ENCODE measurements at regions not wholly inside any gene's neighbourhood (a gene's known extent, or its start where the extent isn't known, plus 50 kb on each side); places are given as distances from the start of the nearest gene placed in this dataset.

- FAIRE-seq (no peak), DNase-seq (ENCODE audit: insufficient read length, low spot score) (no peak)
- TF ChIP-seq PAX5 (IDR thresholded peaks at IDR 0.05; ENCODE audit: insufficient read depth, low read length, severe bottlenecking) (no peak), TAF1 (IDR thresholded peaks at IDR 0.05; ENCODE audit: low read depth, low read length) (no peak), POLR2AphosphoS5 (IDR thresholded peaks at IDR 0.05; ENCODE audit: low read depth, low read length) (no peak), POLR2A (IDR thresholded peaks at IDR 0.05; ENCODE audit: low read depth, low read length) (no peak), SPI1 (IDR thresholded peaks at IDR 0.05; ENCODE audit: low read depth, low read length) (no peak), POU2F2 (IDR thresholded peaks at IDR 0.05; ENCODE audit: low read depth, low read length) (no peak)
Observed at GRCh38 chr17:70314506-70314905, 145.2 kb downstream of the KCNJ2 start.

- no peak for FAIRE-seq
- no peak for TF ChIP-seq POLR2AphosphoS5 (IDR thresholded peaks at IDR 0.05; ENCODE audit: low read depth, low read length)
- TF ChIP-seq SPI1 (IDR thresholded peaks at IDR 0.05; ENCODE audit: low read depth, low read length), result no peak
- no peak for TF ChIP-seq POU2F2 (IDR thresholded peaks at IDR 0.05; ENCODE audit: low read depth, low read length)
- TF ChIP-seq TAF1 (IDR thresholded peaks at IDR 0.05; ENCODE audit: low read depth, low read length), result no peak
- TF ChIP-seq POLR2A (IDR thresholded peaks at IDR 0.05; ENCODE audit: low read depth, low read length), result no peak
- no peak for TF ChIP-seq PAX5 (IDR thresholded peaks at IDR 0.05; ENCODE audit: insufficient read depth, low read length, severe bottlenecking)
- no peak for DNase-seq (ENCODE audit: insufficient read length, low spot score)
Observed at GRCh38 chr17:70317421-70317820, 148.1 kb downstream of the KCNJ2 start.

- no peak for FAIRE-seq
- no peak for DNase-seq (ENCODE audit: insufficient read length, low spot score)
- TF ChIP-seq TAF1 (IDR thresholded peaks at IDR 0.05; ENCODE audit: low read depth, low read length) (no peak), POU2F2 (IDR thresholded peaks at IDR 0.05; ENCODE audit: low read depth, low read length) (no peak), SPI1 (IDR thresholded peaks at IDR 0.05; ENCODE audit: low read depth, low read length) (no peak), POLR2AphosphoS5 (IDR thresholded peaks at IDR 0.05; ENCODE audit: low read depth, low read length) (no peak), PAX5 (IDR thresholded peaks at IDR 0.05; ENCODE audit: insufficient read depth, low read length, severe bottlenecking) (no peak), POLR2A (IDR thresholded peaks at IDR 0.05; ENCODE audit: low read depth, low read length) (no peak)
Observed at GRCh38 chr17:70318051-70318450, 148.7 kb downstream of the KCNJ2 start.

GRCh38 chr17:70319516-70319915 lies 150.2 kb downstream of the KCNJ2 start:
- FAIRE-seq, result no peak
- DNase-seq (ENCODE audit: insufficient read length, low spot score), result no peak
- TF ChIP-seq POLR2AphosphoS5 (IDR thresholded peaks at IDR 0.05; ENCODE audit: low read depth, low read length), result no peak
- no peak for TF ChIP-seq SPI1 (IDR thresholded peaks at IDR 0.05; ENCODE audit: low read depth, low read length)
- TF ChIP-seq POLR2A (IDR thresholded peaks at IDR 0.05; ENCODE audit: low read depth, low read length), result no peak
- TF ChIP-seq TAF1 (IDR thresholded peaks at IDR 0.05; ENCODE audit: low read depth, low read length), result no peak
- no peak for TF ChIP-seq PAX5 (IDR thresholded peaks at IDR 0.05; ENCODE audit: insufficient read depth, low read length, severe bottlenecking)
- no peak for TF ChIP-seq POU2F2 (IDR thresholded peaks at IDR 0.05; ENCODE audit: low read depth, low read length)

- DNase-seq (ENCODE audit: insufficient read length, low spot score), result no peak
- TF ChIP-seq POLR2A (IDR thresholded peaks at IDR 0.05; ENCODE audit: low read depth, low read length) (no peak), TAF1 (IDR thresholded peaks at IDR 0.05; ENCODE audit: low read depth, low read length) (no peak), PAX5 (IDR thresholded peaks at IDR 0.05; ENCODE audit: insufficient read depth, low read length, severe bottlenecking) (no peak), POU2F2 (IDR thresholded peaks at IDR 0.05; ENCODE audit: low read depth, low read length) (no peak), POLR2AphosphoS5 (IDR thresholded peaks at IDR 0.05; ENCODE audit: low read depth, low read length) (no peak), SPI1 (IDR thresholded peaks at IDR 0.05; ENCODE audit: low read depth, low read length) (no peak)
- no peak for FAIRE-seq
Observed at GRCh38 chr17:70320673-70321345, 151.5 kb downstream of the KCNJ2 start.

GRCh38 chr17:70321352-70321751 lies 152.0 kb downstream of the KCNJ2 start:
- FAIRE-seq, result no peak
- no peak for TF ChIP-seq POLR2AphosphoS5 (IDR thresholded peaks at IDR 0.05; ENCODE audit: low read depth, low read length)

GRCh38 chr17:70323269-70323668 lies 153.9 kb downstream of the KCNJ2 start:
- DNase-seq (ENCODE audit: insufficient read length, low spot score), result no peak
- no peak for FAIRE-seq
- no peak for TF ChIP-seq POLR2A (IDR thresholded peaks at IDR 0.05; ENCODE audit: low read depth, low read length)
- no peak for TF ChIP-seq SPI1 (IDR thresholded peaks at IDR 0.05; ENCODE audit: low read depth, low read length)
- no peak for TF ChIP-seq POU2F2 (IDR thresholded peaks at IDR 0.05; ENCODE audit: low read depth, low read length)
- TF ChIP-seq PAX5 (IDR thresholded peaks at IDR 0.05; ENCODE audit: insufficient read depth, low read length, severe bottlenecking), result no peak
- TF ChIP-seq POLR2AphosphoS5 (IDR thresholded peaks at IDR 0.05; ENCODE audit: low read depth, low read length), result no peak

More at GRCh38 chr17:70321352-70321751, 152.0 kb downstream of the KCNJ2 start:
- DNase-seq (ENCODE audit: insufficient read length, low spot score), result no peak

GRCh38 chr17:70324031-70324430 lies 154.7 kb downstream of the KCNJ2 start:
- no peak for FAIRE-seq
- no peak for DNase-seq (ENCODE audit: insufficient read length, low spot score)
- TF ChIP-seq POLR2AphosphoS5 (IDR thresholded peaks at IDR 0.05; ENCODE audit: low read depth, low read length) (no peak), SPI1 (IDR thresholded peaks at IDR 0.05; ENCODE audit: low read depth, low read length) (no peak), TAF1 (IDR thresholded peaks at IDR 0.05; ENCODE audit: low read depth, low read length) (no peak), POLR2A (IDR thresholded peaks at IDR 0.05; ENCODE audit: low read depth, low read length) (no peak), POU2F2 (IDR thresholded peaks at IDR 0.05; ENCODE audit: low read depth, low read length) (no peak), PAX5 (IDR thresholded peaks at IDR 0.05; ENCODE audit: insufficient read depth, low read length, severe bottlenecking) (no peak)

- FAIRE-seq (no peak), DNase-seq (ENCODE audit: insufficient read length, low spot score) (no peak)
- TF ChIP-seq POLR2AphosphoS5 (IDR thresholded peaks at IDR 0.05; ENCODE audit: low read depth, low read length) (no peak), PAX5 (IDR thresholded peaks at IDR 0.05; ENCODE audit: insufficient read depth, low read length, severe bottlenecking) (no peak), TAF1 (IDR thresholded peaks at IDR 0.05; ENCODE audit: low read depth, low read length) (no peak), POU2F2 (IDR thresholded peaks at IDR 0.05; ENCODE audit: low read depth, low read length) (no peak), SPI1 (IDR thresholded peaks at IDR 0.05; ENCODE audit: low read depth, low read length) (no peak), POLR2A (IDR thresholded peaks at IDR 0.05; ENCODE audit: low read depth, low read length) (no peak)
Observed at GRCh38 chr17:70327279-70327678, 157.9 kb downstream of the KCNJ2 start.

- DNase-seq (ENCODE audit: insufficient read length, low spot score) (no peak), FAIRE-seq (no peak)
- TF ChIP-seq POLR2AphosphoS5 (IDR thresholded peaks at IDR 0.05; ENCODE audit: low read depth, low read length), result no peak
Observed at GRCh38 chr17:70327723-70328122, 158.4 kb downstream of the KCNJ2 start.
